ENCODE measurements at regions not wholly inside any gene's neighbourhood (a gene's known extent, or its start where the extent isn't known, plus 50 kb on each side); places are given as distances from the start of the nearest gene placed in this dataset.

GRCh38 chr15:93171476-93171875 is 82.5 kb upstream of the RGMA start:
- no peak for TF ChIP-seq POLR2A (IDR thresholded peaks at IDR 0.05; ENCODE audit: low read length)
- no peak for TF ChIP-seq GATA1 (IDR thresholded peaks at IDR 0.05; ENCODE audit: low read depth, low read length)

All from erythroblast (primary cell).